GM20000 (cell line): ENCODE measurements at regions not wholly inside any gene's neighbourhood (a gene's known extent, or its start where the extent isn't known, plus 50 kb on each side); places are given as distances from the start of the nearest gene placed in this dataset.

ENCODE experiments used
- DNase-seq: peaks from one replicate; pipeline ENCODE4 v3.0.0; 2012; ENCODE audit warnings: low spot score
- CTCF ChIP-seq: IDR thresholded peaks from 2 replicates; pipeline ENCODE4 v1.5.1; 2012; ENCODE audit warnings: mild to moderate bottlenecking, control low read depth; ENCODE audit errors: extremely low read depth, missing control alignments

- no peak for DNase-seq
- TF ChIP-seq CTCF, result no peak
Observed at GRCh38 chr10:121079226-121079625, 228.1 kb downstream of the WDR11 start.

GRCh38 chr10:121080281-121080891, 229.2 kb downstream of the WDR11 start:
- DNase-seq, result no peak
- no peak for TF ChIP-seq CTCF

- DNase-seq, result no peak
- no peak for TF ChIP-seq CTCF
Observed at GRCh38 chr10:121081306-121081705, 230.1 kb downstream of the WDR11 start.

GRCh38 chr10:121082984-121083383, 231.8 kb downstream of the WDR11 start:
- no peak for TF ChIP-seq CTCF
- no peak for DNase-seq

- TF ChIP-seq CTCF, result no peak
- no peak for DNase-seq
Observed at GRCh38 chr10:121084016-121084674, 233.0 kb downstream of the WDR11 start.

- TF ChIP-seq CTCF, result no peak
- DNase-seq, result no peak
Observed at GRCh38 chr10:121084675-121085070, 233.5 kb downstream of the WDR11 start.

GRCh38 chr10:121085367-121085766, 234.2 kb downstream of the WDR11 start:
- no peak for DNase-seq
- no peak for TF ChIP-seq CTCF
